ENCODE measurements at regions not wholly inside any gene's neighbourhood (a gene's known extent, or its start where the extent isn't known, plus 50 kb on each side); places are given as distances from the start of the nearest gene placed in this dataset.
"Not testable (repeated sequence)": the region's sequence is repeated elsewhere in the genome, so short reads cannot be mapped to it uniquely, and the experiment has no call there.

GRCh38 chr5:120092649-120093048 is 371.5 kb upstream of the PRR16 start:
- DNase-seq, result no peak

GRCh38 chr5:120093178-120093577 is 370.9 kb upstream of the PRR16 start:
- no peak for DNase-seq

GRCh38 chr5:120096413-120096812 is 367.7 kb upstream of the PRR16 start:
- DNase-seq, result peak; percentile 62

- DNase-seq, result no peak
Measured at GRCh38 chr5:120098426-120098825, 365.7 kb upstream of the PRR16 start.

- DNase-seq, result no peak
Measured at GRCh38 chr5:120098902-120099535, 365.1 kb upstream of the PRR16 start.

- DNase-seq, result no peak
Measured at GRCh38 chr5:120101771-120102170, 362.3 kb upstream of the PRR16 start.

- DNase-seq, result no peak
Measured at GRCh38 chr5:120103495-120103894, 360.6 kb upstream of the PRR16 start.

- no peak for DNase-seq
Measured at GRCh38 chr5:120106912-120107525, 357.1 kb upstream of the PRR16 start.

GRCh38 chr5:120108586-120109248 is 355.4 kb upstream of the PRR16 start:
- peak; percentile 27 for DNase-seq

- DNase-seq, result no peak
Measured at GRCh38 chr5:120122703-120123102, 341.4 kb upstream of the PRR16 start.

- no peak for DNase-seq
Measured at GRCh38 chr5:120124031-120124430, 340.1 kb upstream of the PRR16 start.

GRCh38 chr5:120124961-120125360 is 339.1 kb upstream of the PRR16 start:
- no peak for DNase-seq

- not testable (repeated sequence) for DNase-seq
Measured at GRCh38 chr5:120132347-120132746, 331.8 kb upstream of the PRR16 start.

- no peak for DNase-seq
Measured at GRCh38 chr5:120134944-120135343, 329.2 kb upstream of the PRR16 start.

GRCh38 chr5:120137582-120137981 is 326.5 kb upstream of the PRR16 start:
- DNase-seq, result no peak

- peak; percentile 90 for DNase-seq
Measured at GRCh38 chr5:120139039-120139438, 325.1 kb upstream of the PRR16 start.

GRCh38 chr5:120140501-120140900 is 323.6 kb upstream of the PRR16 start:
- DNase-seq, result no peak

GRCh38 chr5:120141076-120141475 is 323.0 kb upstream of the PRR16 start:
- no peak for DNase-seq

GRCh38 chr5:120146787-120147186 is 317.3 kb upstream of the PRR16 start:
- DNase-seq, result peak; percentile 30

- not testable (repeated sequence) for DNase-seq
Measured at GRCh38 chr5:120147911-120148310, 316.2 kb upstream of the PRR16 start.

GRCh38 chr5:120150770-120151169 is 313.3 kb upstream of the PRR16 start:
- DNase-seq, result no peak

- DNase-seq, result no peak
Measured at GRCh38 chr5:120151181-120151580, 312.9 kb upstream of the PRR16 start.

GRCh38 chr5:120151825-120152224 is 312.3 kb upstream of the PRR16 start:
- no peak for DNase-seq

GRCh38 chr5:120152472-120152871 is 311.6 kb upstream of the PRR16 start:
- peak; percentile 91 for DNase-seq

Measured in fibroblast of skin of right biceps (primary cell).